Uterus (tissue), 2 donors: ENCODE measurements at regions not wholly inside any gene's neighbourhood (a gene's known extent, or its start where the extent isn't known, plus 50 kb on each side); places are given as distances from the start of the nearest gene placed in this dataset.

Source experiments
- CTCF ChIP-seq, 4 experiments: fragments of 200-600 bp in 2 of 4; fragments of 450-650 bp in 2 of 4; sonication (generic) in 2 of 4; IDR thresholded peaks; one replicate each; pipeline ENCODE4 v1.5.1; 2016 to 2019; ENCODE audit warnings: antibody characterized with exemption in 4 of 4, mild to moderate bottlenecking in 2 of 4, moderate library complexity in 1 of 4
- POLR2A ChIP-seq, 2 donors: fragments of 450-650 bp; IDR thresholded peaks; one replicate each; pipeline ENCODE4 v1.6.1; 2016; ENCODE audit warnings: antibody characterized with exemption in 2 of 2, mild to moderate bottlenecking in 1 of 2, moderate library complexity in 1 of 2

GRCh38 chr4:123255971-123256370 is 140.6 kb upstream of the SPRY1 start:
- TF ChIP-seq CTCF (IDR thresholded peaks at IDR 0.05) (no peak), POLR2A (IDR thresholded peaks at IDR 0.05) (no peak)
